Fibroblast of mammary gland (primary cell): ENCODE measurements at regions not wholly inside any gene's neighbourhood (a gene's known extent, or its start where the extent isn't known, plus 50 kb on each side); places are given as distances from the start of the nearest gene placed in this dataset.

ENCODE experiments used
- DNase-seq: peaks from one replicate; pipeline ENCODE4 v3.0.0-alpha.2; 2010; ENCODE audit warnings: low read depth
- H3K4me3 ChIP-seq: 2 replicates; pipeline ENCODE4 v1.5.1; 2011; ENCODE audit warnings: low read depth, mild to moderate bottlenecking, low read length, moderate library complexity; ENCODE audit not compliant: control insufficient read depth
- TF ChIP-seq, protein P1 (sequence below): conservative IDR thresholded peaks from 2 replicates; pipeline ENCODE4 v1.5.1; 2011; ENCODE audit warnings: low read depth, low read length, inconsistent platforms; ENCODE audit not compliant: control insufficient read depth, insufficient read depth

DNA sequence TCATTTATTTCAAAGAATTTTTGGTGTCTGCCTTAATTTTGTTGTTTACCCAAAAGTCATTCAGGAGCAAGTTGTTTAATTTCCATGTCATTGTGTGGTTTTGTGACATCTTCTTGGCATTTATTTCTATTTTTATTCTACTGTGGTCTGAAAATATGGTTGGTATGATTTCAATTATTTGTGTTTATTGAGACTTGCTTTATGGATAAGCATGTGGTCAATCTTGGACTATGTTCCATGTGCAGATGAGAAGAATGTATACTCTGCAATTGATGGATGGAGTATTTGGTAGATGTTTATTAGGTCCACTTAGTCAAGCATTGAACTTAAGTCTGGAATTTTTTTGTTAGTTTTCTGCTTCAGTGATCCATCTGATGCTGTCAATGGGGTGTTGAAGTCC is 383.0 kb downstream of the PMP22 start:
- TF ChIP-seq, protein P1, sequence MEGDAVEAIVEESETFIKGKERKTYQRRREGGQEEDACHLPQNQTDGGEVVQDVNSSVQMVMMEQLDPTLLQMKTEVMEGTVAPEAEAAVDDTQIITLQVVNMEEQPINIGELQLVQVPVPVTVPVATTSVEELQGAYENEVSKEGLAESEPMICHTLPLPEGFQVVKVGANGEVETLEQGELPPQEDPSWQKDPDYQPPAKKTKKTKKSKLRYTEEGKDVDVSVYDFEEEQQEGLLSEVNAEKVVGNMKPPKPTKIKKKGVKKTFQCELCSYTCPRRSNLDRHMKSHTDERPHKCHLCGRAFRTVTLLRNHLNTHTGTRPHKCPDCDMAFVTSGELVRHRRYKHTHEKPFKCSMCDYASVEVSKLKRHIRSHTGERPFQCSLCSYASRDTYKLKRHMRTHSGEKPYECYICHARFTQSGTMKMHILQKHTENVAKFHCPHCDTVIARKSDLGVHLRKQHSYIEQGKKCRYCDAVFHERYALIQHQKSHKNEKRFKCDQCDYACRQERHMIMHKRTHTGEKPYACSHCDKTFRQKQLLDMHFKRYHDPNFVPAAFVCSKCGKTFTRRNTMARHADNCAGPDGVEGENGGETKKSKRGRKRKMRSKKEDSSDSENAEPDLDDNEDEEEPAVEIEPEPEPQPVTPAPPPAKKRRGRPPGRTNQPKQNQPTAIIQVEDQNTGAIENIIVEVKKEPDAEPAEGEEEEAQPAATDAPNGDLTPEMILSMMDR = no peak
- no peak overlapping the region for H3K4me3 ChIP-seq
- DNase-seq = no peak

DNA sequence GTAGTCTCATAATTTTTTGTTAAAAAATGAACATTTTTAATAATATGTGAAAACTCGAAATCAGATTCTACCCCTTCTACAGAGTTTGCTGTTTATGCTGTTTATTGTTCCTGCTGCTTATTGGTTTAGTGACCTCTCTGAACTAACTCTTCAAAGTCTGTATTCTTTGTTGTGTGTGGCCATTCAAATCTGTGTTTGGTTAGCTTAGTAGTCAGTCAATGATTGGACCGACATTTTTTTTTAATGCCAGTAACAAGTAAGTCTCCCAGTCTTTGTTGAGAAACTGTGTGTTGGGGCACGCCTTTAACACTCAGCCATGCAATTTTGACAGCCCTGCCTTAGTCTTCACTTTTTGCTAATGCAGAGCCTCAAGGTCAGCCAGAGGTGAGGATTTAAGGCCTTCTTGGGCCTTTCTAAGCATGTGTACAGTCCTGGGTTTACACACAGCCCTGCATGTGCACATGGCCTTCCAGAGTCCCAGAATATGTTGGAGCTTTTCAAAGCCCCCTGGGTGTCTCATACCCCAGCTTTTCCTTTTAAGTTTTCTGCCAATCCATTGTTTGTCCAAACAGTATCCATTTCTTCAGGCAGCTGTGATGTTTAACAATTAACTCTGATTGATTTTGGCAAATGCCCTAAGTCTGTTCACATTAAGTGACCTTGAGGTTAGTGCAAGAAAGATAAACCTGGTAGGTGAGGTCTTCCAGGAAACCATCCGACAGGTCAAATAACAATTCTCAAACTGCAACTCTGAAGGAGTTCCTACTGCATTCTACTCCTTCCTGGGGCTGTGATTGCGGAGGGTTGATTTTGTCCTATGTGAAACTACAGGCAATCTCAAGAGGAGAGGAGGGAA is 389.3 kb downstream of the PMP22 start:
- no peak overlapping the region for H3K4me3 ChIP-seq
- TF ChIP-seq, protein P1 = no peak
- DNase-seq = no peak

DNA sequence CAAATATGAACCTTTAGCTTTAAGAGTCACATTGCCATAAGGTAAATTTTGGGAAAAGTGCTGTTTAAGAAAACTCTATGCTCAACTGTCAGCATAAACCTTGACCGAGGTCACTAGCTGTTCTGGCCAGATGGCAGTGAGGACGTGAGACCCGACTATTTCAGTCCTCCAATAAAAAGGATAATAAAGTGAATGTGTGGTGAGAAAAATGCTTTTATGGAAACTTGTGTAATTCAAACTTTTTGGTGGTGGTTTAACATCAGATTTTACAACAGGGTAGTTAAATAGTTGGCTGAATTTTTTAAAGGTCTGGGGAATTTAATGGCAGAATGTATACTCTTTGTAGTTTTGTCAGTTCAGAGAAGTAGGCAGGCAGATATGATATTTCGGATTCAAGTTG is 391.1 kb downstream of the PMP22 start:
- TF ChIP-seq, protein P1 = no peak
- no peak for DNase-seq
- H3K4me3 ChIP-seq = no peak overlapping the region

DNA sequence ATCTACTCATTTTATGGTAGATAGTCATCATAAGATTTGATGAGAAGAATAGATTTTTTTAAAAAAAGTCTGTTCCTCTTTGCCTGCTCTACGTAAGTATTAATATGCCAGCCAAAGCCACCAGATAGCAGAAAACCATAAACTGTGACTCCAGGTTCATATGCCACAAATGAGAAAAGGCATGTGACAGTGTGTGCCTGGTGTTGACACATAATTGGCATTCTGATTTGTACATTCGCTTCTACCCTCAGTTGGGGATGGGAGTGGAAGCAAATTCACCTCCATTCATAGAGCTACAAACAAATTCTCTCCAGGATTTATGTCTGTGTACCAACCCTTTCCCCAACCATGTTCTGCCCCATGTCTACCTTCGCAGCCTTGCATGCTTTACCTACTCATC is 391.6 kb downstream of the PMP22 start:
- DNase-seq = no peak
- TF ChIP-seq, protein P1 = no peak
- no peak overlapping the region for H3K4me3 ChIP-seq

DNA sequence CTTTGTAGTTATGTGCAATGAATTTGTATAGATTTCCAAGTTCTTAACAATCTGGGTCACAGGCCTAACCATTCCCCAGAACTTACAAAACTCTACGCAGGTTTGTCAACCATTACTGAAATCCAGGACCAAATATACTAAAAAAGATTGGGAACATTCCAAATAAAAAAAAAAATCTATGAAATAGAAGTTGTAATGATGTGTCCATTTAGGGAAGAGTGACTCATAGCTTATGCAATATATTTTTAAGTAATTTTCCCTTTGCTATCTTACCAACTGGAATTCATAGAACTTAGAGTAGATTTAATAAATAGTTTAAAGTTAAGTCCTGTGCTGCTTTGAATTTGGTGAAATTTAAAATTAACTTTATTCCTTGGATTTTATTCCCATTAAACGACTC is 393.2 kb downstream of the PMP22 start:
- no peak overlapping the region for H3K4me3 ChIP-seq
- peak; percentile 61 for DNase-seq
- TF ChIP-seq, protein P1 = no peak

DNA sequence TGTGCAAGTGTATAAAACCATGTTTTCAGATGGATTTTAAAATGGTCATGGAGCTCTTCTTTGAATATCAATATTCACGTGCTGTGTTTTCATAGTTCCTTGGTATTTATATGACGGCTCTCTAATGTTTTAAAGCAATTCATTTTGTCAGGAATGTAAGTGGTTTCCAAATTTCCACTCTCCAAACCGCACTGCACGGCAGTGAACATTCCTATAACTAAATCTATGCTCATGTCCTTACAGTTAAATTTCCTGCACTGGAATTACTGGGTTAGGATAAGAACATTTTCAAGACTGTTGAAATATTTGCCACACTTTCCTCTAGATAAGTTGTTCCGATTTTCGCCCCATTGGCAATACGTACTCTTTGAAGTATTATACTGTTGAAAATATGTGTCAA is 398.9 kb downstream of the PMP22 start:
- DNase-seq = no peak
- TF ChIP-seq, protein P1 = no peak
- no peak overlapping the region for H3K4me3 ChIP-seq
